ENCODE measurements at regions not wholly inside any gene's neighbourhood (a gene's known extent, or its start where the extent isn't known, plus 50 kb on each side); places are given as distances from the start of the nearest gene placed in this dataset.

DNA sequence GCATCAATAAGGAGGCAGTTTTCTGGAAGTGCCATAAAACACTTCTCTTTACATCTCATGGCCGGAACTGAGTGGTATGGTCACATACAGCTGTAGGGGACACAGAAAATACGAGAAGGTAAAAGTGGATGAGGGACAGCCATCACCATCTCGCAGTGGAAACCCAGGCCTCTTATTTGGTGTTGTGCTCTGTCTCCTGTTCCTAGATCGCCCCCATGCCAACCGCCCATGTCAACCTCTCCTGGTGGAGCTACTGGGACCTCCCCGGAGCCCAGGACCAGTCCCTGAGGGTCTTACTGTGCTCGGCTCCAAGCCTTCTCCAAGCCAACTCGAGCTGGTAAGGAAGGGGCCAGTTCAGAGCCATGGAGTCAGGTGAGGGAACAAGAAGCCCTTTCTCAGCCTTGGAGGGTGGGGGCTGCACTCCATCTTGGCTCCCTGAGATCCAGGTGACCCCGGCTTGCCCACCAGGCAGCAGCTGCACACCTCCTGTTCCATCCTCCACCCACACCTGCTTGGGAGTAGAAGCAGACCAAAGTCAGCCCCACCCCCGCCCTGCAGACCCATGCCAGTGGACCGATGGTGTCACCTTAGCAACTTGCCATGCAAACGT, 149.0 kb upstream of the CST7 start:
- TF ChIP-seq, protein P1, sequence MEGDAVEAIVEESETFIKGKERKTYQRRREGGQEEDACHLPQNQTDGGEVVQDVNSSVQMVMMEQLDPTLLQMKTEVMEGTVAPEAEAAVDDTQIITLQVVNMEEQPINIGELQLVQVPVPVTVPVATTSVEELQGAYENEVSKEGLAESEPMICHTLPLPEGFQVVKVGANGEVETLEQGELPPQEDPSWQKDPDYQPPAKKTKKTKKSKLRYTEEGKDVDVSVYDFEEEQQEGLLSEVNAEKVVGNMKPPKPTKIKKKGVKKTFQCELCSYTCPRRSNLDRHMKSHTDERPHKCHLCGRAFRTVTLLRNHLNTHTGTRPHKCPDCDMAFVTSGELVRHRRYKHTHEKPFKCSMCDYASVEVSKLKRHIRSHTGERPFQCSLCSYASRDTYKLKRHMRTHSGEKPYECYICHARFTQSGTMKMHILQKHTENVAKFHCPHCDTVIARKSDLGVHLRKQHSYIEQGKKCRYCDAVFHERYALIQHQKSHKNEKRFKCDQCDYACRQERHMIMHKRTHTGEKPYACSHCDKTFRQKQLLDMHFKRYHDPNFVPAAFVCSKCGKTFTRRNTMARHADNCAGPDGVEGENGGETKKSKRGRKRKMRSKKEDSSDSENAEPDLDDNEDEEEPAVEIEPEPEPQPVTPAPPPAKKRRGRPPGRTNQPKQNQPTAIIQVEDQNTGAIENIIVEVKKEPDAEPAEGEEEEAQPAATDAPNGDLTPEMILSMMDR (IDR thresholded peaks at IDR 0.05) = no peak
- TF ChIP-seq POLR2A (IDR thresholded peaks at IDR 0.05; ENCODE audit: low read length) = no peak
- TF ChIP-seq MAFK (IDR thresholded peaks at IDR 0.05; ENCODE audit: partially characterized antibody) = no peak
- TF ChIP-seq EHMT2 (IDR thresholded peaks at IDR 0.05; ENCODE audit: low read depth) = no peak
- TF ChIP-seq PHF8 (IDR thresholded peaks at IDR 0.05; ENCODE audit: borderline replicate concordance, low read depth) = no peak
- TF ChIP-seq RAD21 (conservative IDR thresholded peaks at IDR 0.05 in 1 of 2, IDR thresholded peaks at IDR 0.05 in 1 of 2) = no peak
- no peak for TF ChIP-seq NFE2L2 (conservative IDR thresholded peaks at IDR 0.05; ENCODE audit: low read length)
- no peak for TF ChIP-seq RARB (CRISPR knock-in tag; IDR thresholded peaks at IDR 0.05)
- TF ChIP-seq RFX5 (IDR thresholded peaks at IDR 0.05) = no peak
- no peak for TF ChIP-seq HEYL (CRISPR knock-in tag; IDR thresholded peaks at IDR 0.05)
- TF ChIP-seq USF2 (IDR thresholded peaks at IDR 0.05) = no peak
- no peak for TF ChIP-seq BHLHE40 (IDR thresholded peaks at IDR 0.05; ENCODE audit: low read depth, low read length)
- TF ChIP-seq, protein P2, sequence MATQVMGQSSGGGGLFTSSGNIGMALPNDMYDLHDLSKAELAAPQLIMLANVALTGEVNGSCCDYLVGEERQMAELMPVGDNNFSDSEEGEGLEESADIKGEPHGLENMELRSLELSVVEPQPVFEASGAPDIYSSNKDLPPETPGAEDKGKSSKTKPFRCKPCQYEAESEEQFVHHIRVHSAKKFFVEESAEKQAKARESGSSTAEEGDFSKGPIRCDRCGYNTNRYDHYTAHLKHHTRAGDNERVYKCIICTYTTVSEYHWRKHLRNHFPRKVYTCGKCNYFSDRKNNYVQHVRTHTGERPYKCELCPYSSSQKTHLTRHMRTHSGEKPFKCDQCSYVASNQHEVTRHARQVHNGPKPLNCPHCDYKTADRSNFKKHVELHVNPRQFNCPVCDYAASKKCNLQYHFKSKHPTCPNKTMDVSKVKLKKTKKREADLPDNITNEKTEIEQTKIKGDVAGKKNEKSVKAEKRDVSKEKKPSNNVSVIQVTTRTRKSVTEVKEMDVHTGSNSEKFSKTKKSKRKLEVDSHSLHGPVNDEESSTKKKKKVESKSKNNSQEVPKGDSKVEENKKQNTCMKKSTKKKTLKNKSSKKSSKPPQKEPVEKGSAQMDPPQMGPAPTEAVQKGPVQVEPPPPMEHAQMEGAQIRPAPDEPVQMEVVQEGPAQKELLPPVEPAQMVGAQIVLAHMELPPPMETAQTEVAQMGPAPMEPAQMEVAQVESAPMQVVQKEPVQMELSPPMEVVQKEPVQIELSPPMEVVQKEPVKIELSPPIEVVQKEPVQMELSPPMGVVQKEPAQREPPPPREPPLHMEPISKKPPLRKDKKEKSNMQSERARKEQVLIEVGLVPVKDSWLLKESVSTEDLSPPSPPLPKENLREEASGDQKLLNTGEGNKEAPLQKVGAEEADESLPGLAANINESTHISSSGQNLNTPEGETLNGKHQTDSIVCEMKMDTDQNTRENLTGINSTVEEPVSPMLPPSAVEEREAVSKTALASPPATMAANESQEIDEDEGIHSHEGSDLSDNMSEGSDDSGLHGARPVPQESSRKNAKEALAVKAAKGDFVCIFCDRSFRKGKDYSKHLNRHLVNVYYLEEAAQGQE (IDR thresholded peaks at IDR 0.05) = no peak
- TF ChIP-seq HOXA7 (CRISPR knock-in tag; IDR thresholded peaks at IDR 0.05) = no peak

All from A549 (cell line).